Common myeloid progenitor, CD34-positive (primary cell): ENCODE measurements at regions not wholly inside any gene's neighbourhood (a gene's known extent, or its start where the extent isn't known, plus 50 kb on each side); places are given as distances from the start of the nearest gene placed in this dataset.
"Not testable (repeated sequence)": the region's sequence is repeated elsewhere in the genome, so short reads cannot be mapped to it uniquely, and the experiment has no call there.

Experiments
- CTCF ChIA-PET: fragments of 350-600 bp; sonication (Branson Sonifier 250); formaldehyde crosslinking; loops from one replicate; lab custom pipeline; 2021; ENCODE audit warnings: antibody characterized with exemption; lab: Charles Lee
- POLR2A ChIA-PET: fragments of 350-600 bp; sonication (Branson Sonifier 250); formaldehyde crosslinking; loops from one replicate; lab custom pipeline; 2021; ENCODE audit warnings: antibody characterized with exemption; lab: Charles Lee
- DNase-seq, 3 donors: peaks; one replicate each; pipeline versions ENCODE4 v3.0.0 to v3.0.0-alpha.2; 2013
- H3K27ac ChIP-seq, 2 experiments: 1 replicate in 1 of 2; 2 replicates in 1 of 2; pipeline ENCODE4 v1.7.0; 2013; ENCODE audit warnings: inconsistent platforms in 2 of 2, low read length in 2 of 2, mild to moderate bottlenecking in 2 of 2, low read depth in 1 of 2, moderate library complexity in 1 of 2; ENCODE audit not compliant: severe bottlenecking in 2 of 2, insufficient read depth in 1 of 2, poor library complexity in 1 of 2
- H3K27me3 ChIP-seq, 5 experiments: replicated peaks in 2 of 5; 1 replicate in 3 of 5; 2 replicates in 2 of 5; pipeline versions ENCODE4 v1.6.1 to v1.7.0; 2013; ENCODE audit warnings: low read length in 4 of 5, mild to moderate bottlenecking in 2 of 5, moderate library complexity in 2 of 5, inconsistent platforms in 1 of 5; ENCODE audit not compliant: insufficient read depth in 5 of 5, control insufficient read depth in 4 of 5
- H3K36me3 ChIP-seq, 4 experiments: 1 replicate in 2 of 4; 2 replicates in 2 of 4; pipeline versions ENCODE4 v1.6.1 to v1.7.0; 2013; ENCODE audit warnings: low read length in 3 of 4, control low read depth in 1 of 4, mild to moderate bottlenecking in 1 of 4; ENCODE audit not compliant: control insufficient read depth in 4 of 4, insufficient read depth in 4 of 4
- H3K4me1 ChIP-seq, 4 experiments: 1 replicate in 3 of 4; 2 replicates in 1 of 4; pipeline versions ENCODE4 v1.6.1 to v1.7.1; 2013; ENCODE audit warnings: low read length in 3 of 4, mild to moderate bottlenecking in 3 of 4, control low read depth in 1 of 4, inconsistent platforms in 1 of 4, moderate library complexity in 1 of 4; ENCODE audit not compliant: control insufficient read depth in 4 of 4, insufficient read depth in 4 of 4; ENCODE audit errors: control extremely low read depth in 1 of 4
- H3K4me3 ChIP-seq, 7 experiments: 1 replicate in 4 of 7; 2 replicates in 3 of 7; pipeline versions ENCODE4 v1.5.1 to v1.7.0; 2013; ENCODE audit warnings: mild to moderate bottlenecking in 7 of 7, low read length in 6 of 7, moderate library complexity in 6 of 7, inconsistent platforms in 2 of 7, low read depth in 2 of 7, control low read depth in 1 of 7; ENCODE audit not compliant: insufficient read depth in 4 of 7, control insufficient read depth in 1 of 7; ENCODE audit errors: extremely low read depth in 1 of 7
- H3K9me3 ChIP-seq, 5 experiments: 1 replicate in 4 of 5; 2 replicates in 1 of 5; pipeline versions ENCODE4 v1.6.1 to v1.7.1; 2013; ENCODE audit warnings: low read length in 4 of 5, mild to moderate bottlenecking in 2 of 5, inconsistent platforms in 1 of 5, low read depth in 1 of 5, moderate library complexity in 1 of 5; ENCODE audit not compliant: control insufficient read depth in 4 of 5, insufficient read depth in 2 of 5; ENCODE audit errors: control extremely low read depth in 1 of 5
- WGBS: methylation state at CpG from one replicate; pipeline ENCODE4 v1.1.5; 2013; ENCODE audit not compliant: insufficient coverage; 5-methylcytosine and 5-hydroxymethylcytosine counted together

GRCh38 chr2:88903749-88904353 lies 212.4 kb downstream of the RPIA start:
- H3K36me3 ChIP-seq = no peaks in the 10 kb centered on the region
- H3K9me3 ChIP-seq = no peaks in the 10 kb centered on the region
- ChIA-PET CTCF (interaction anchor here (0.6 to 1.4 kb wide), 18 partner anchors 9 to 353 kb away, joined by 3 to 10 read pairs (median 4); no protein-coding TSS in a partner anchor), POLR2A (interaction anchor here (0.8 kb wide), 1 partner anchor 166 kb away, joined by 3 read pairs; no protein-coding TSS in a partner anchor)
- H3K27ac ChIP-seq = no peak overlapping the region
- 17% methylated on average over 2 of the region's 2 CpGs for WGBS
- DNase-seq = peak; percentile 50 to 71 (median 69)
- no peak overlapping the region for H3K4me3 ChIP-seq
- H3K27me3 ChIP-seq = no peaks in the 10 kb centered on the region
- H3K4me1 ChIP-seq = no peaks in the 10 kb centered on the region

- H3K27me3 ChIP-seq = no peaks in the 10 kb centered on the region
- CTCF ChIA-PET = interaction anchor here (1.0 to 1.7 kb wide), 5 partner anchors 8 to 172 kb away, joined by 3 to 5 read pairs (median 3); no protein-coding TSS in a partner anchor
These were observed 221.8 kb downstream of the RPIA start for GRCh38 chr2:88913280-88913679.

GRCh38 chr2:88919087-88919738 lies 227.7 kb downstream of the RPIA start:
- Histone ChIP-seq H3K9me3 (no peaks in the 10 kb centered on the region), H3K4me1 (no peaks in the 10 kb centered on the region), H3K27me3 (no peaks in the 10 kb centered on the region), H3K36me3 (no peaks in the 10 kb centered on the region), H3K27ac (no peak overlapping the region), H3K4me3 (no peak overlapping the region)
- POLR2A ChIA-PET = no interaction called here
- CTCF ChIA-PET = interaction anchor here (0.8 to 2.2 kb wide), 24 partner anchors 9 to 193 kb away, joined by 3 to 14 read pairs (median 4); no protein-coding TSS in a partner anchor
- WGBS = no CpG with 5 or more reads among the region's 7 CpGs
- DNase-seq = peak; percentile 48 to 73 (median 71)

More at GRCh38 chr2:88913280-88913679, 221.8 kb downstream of the RPIA start:
- Histone ChIP-seq H3K27ac (no peak overlapping the region), H3K4me1 (no peaks in the 10 kb centered on the region), H3K36me3 (no peaks in the 10 kb centered on the region), H3K9me3 (no peaks in the 10 kb centered on the region), H3K4me3 (no peak overlapping the region)
- POLR2A ChIA-PET = no interaction called here
- DNase-seq = no peak

GRCh38 chr2:88920399-88920798 lies 228.9 kb downstream of the RPIA start:
- H3K27ac ChIP-seq, H3K36me3 ChIP-seq, H3K9me3 ChIP-seq, H3K4me3 ChIP-seq, H3K4me1 ChIP-seq, H3K27me3 ChIP-seq, POLR2A ChIA-PET, DNase-seq: not testable (repeated sequence)
- CTCF ChIA-PET = interaction anchor here (1.3 to 1.8 kb wide), 3 partner anchors 13 to 40 kb away, joined by 3 to 7 read pairs (median 5); no protein-coding TSS in a partner anchor
- over 99% methylated on average over 15 of the region's 31 CpGs for WGBS

- Histone ChIP-seq H3K9me3 (no peaks in the 10 kb centered on the region), H3K27ac (no peak overlapping the region), H3K27me3 (no peaks in the 10 kb centered on the region), H3K4me1 (no peaks in the 10 kb centered on the region), H3K36me3 (no peaks in the 10 kb centered on the region), H3K4me3 (no peak overlapping the region)
- DNase-seq = no peak
- ChIA-PET POLR2A (no interaction called here), CTCF (interaction anchor here (1.1 to 2.6 kb wide), 3 partner anchors 12 to 44 kb away, joined by 3 to 9 read pairs (median 3); no protein-coding TSS in a partner anchor)
- WGBS = no CpG with 5 or more reads among the region's 1 CpG
These were observed 233.1 kb downstream of the RPIA start for GRCh38 chr2:88924533-88924932.

GRCh38 chr2:88925770-88926462 lies 234.4 kb downstream of the RPIA start:
- Histone ChIP-seq H3K4me1 (no peaks in the 10 kb centered on the region), H3K36me3 (no peaks in the 10 kb centered on the region), H3K27ac (no peak overlapping the region), H3K9me3 (no peaks in the 10 kb centered on the region), H3K27me3 (no peaks in the 10 kb centered on the region), H3K4me3 (no peak overlapping the region)
- POLR2A ChIA-PET = no interaction called here
- DNase-seq = no peak
- CTCF ChIA-PET = interaction anchor here (2.6 kb wide), 1 partner anchor 45 kb away, joined by 9 read pairs; no protein-coding TSS in a partner anchor
- WGBS = 96% methylated on average over 10 of the region's 19 CpGs
